CD4-positive, alpha-beta T cell (primary cell): ENCODE measurements at regions not wholly inside any gene's neighbourhood (a gene's known extent, or its start where the extent isn't known, plus 50 kb on each side); places are given as distances from the start of the nearest gene placed in this dataset. TPM values are rescaled to one million over a fixed set of nuclear protein-coding genes. Genes with fewer than 3 reads are reported as not detected.

Experiments
- ATAC-seq: fragments of 200-7000 bp; cut with Tn5 transposase; one replicate; pipeline ENCODE4 v1.10.0; 2022; ENCODE audit warnings: mild to moderate bottlenecking; ENCODE audit not compliant: poor library complexity
- CTCF ChIA-PET: fragments of 350-600 bp; sonication (Branson Sonifier 250); formaldehyde crosslinking; loops from one replicate; lab custom pipeline; 2021; ENCODE audit warnings: antibody characterized with exemption, inconsistent platforms; lab: Charles Lee
- POLR2A ChIA-PET: fragments of 350-600 bp; sonication (Branson Sonifier 250); formaldehyde crosslinking; loops from one replicate; lab custom pipeline; 2021; ENCODE audit warnings: antibody characterized with exemption, inconsistent platforms; lab: Charles Lee
- DNase-seq, 14 experiments: peaks; one replicate each; pipeline ENCODE4 v3.0.0-alpha.2; 2013 to 2020; ENCODE audit warnings: mixed read lengths in 2 of 14
- H3K27ac ChIP-seq, 2 donors: one replicate each; pipeline versions ENCODE4 v1.5.1 to v1.7.0; 2013; ENCODE audit warnings: low read length in 2 of 2, low read depth in 1 of 2, mild to moderate bottlenecking in 1 of 2
- H3K27me3 ChIP-seq, 2 experiments: 1 replicate in 1 of 2; 2 replicates in 1 of 2; pipeline versions ENCODE4 v1.6.1 to v1.7.0; 2013; ENCODE audit warnings: low read length in 2 of 2, control low read depth in 1 of 2, mild to moderate bottlenecking in 1 of 2, moderate library complexity in 1 of 2; ENCODE audit not compliant: insufficient read depth in 2 of 2, control insufficient read depth in 1 of 2
- H3K36me3 ChIP-seq: one replicate; pipeline ENCODE4 v1.6.1; 2013; ENCODE audit warnings: low read length, control low read depth; ENCODE audit not compliant: insufficient read depth
- H3K4me1 ChIP-seq: one replicate; pipeline ENCODE4 v1.6.1; 2013; ENCODE audit warnings: low read length, control low read depth; ENCODE audit not compliant: insufficient read depth
- H3K4me3 ChIP-seq: one replicate; pipeline ENCODE4 v1.5.1; 2013; ENCODE audit warnings: mild to moderate bottlenecking, low read length, moderate library complexity
- H3K9me3 ChIP-seq, 2 experiments: 1 replicate in 1 of 2; 2 replicates in 1 of 2; pipeline versions ENCODE4 v1.6.1 to v1.7.0; 2013; ENCODE audit warnings: low read length in 2 of 2, mild to moderate bottlenecking in 2 of 2, control low read depth in 1 of 2, moderate library complexity in 1 of 2; ENCODE audit not compliant: control insufficient read depth in 1 of 2, insufficient read depth in 1 of 2
- H3K27ac Mint-ChIP-seq: one replicate; pipeline ENCODE4 v1.8.0; 2020; ENCODE audit warnings: mixed read lengths
- H3K27me3 Mint-ChIP-seq: one replicate; pipeline ENCODE4 v1.8.0; 2021; ENCODE audit warnings: mixed read lengths
- H3K36me3 Mint-ChIP-seq: one replicate; pipeline ENCODE4 v1.8.0; 2021; ENCODE audit warnings: low read depth, mixed read lengths
- H3K4me1 Mint-ChIP-seq: one replicate; pipeline ENCODE4 v1.8.0; 2021; ENCODE audit warnings: low read depth, mixed read lengths
- H3K4me3 Mint-ChIP-seq: one replicate; pipeline ENCODE4 v1.8.0; 2020; ENCODE audit warnings: mild to moderate bottlenecking, mixed read lengths
- H3K9me3 Mint-ChIP-seq: one replicate; pipeline ENCODE4 v1.8.0; 2020; ENCODE audit warnings: mixed read lengths
- intact Hi-C, 2 experiments: fragments of 100-400 bp; cut with DNase I in 1 of 2; cut with micrococcal nuclease in 1 of 2; formaldehyde crosslinking; loops; one replicate each; pipeline versions ENCODE4 v1.15.1 to v1.9.0; 2023 to 2025; cut with DNase I, micrococcal nuclease
- microRNA-seq: library from miRNA; unstranded; fragments of <30 nt; microRNA quantifications from one replicate; pipeline ENCODE4 v1.2.0, GENCODE V29; 2021; ENCODE audit warnings: borderline microRNAs expressed, borderline replicate concordance
- TF ChIP-seq, protein P1 (sequence below): fragments of 200-600 bp; IDR thresholded peaks from one replicate; pipeline ENCODE4 v1.8.0; 2022; ENCODE audit warnings: antibody characterized with exemption, mild to moderate bottlenecking

DNA sequence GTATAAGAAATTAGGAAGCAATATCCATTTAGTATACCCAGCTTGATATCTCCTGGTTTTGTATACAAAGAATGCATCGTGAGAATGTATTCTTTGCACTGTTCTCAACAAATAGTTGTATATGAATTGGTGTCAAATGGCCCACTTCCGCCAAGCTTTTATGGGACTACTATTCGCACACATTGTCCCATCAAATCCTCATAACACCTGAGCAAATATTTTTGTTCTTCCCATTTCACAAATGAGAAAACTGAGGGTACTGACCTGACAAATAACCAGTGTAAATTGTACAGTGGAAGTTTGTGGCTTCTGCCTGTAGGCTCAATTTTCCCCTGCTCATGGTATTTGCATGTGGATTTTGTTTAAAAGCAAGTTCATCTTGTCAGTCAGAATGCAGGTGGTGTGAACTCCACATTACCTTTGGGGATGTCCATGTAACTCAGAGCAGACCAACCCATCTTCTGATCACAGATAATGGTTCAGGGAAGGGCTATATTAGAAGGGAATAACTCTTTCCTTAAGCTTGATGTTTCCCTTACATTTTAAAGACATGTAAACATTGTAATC is 51.5 kb upstream of the FAM241A start:
- Histone ChIP-seq H3K4me3 (no peak overlapping the region), H3K36me3 (no peaks in the 10 kb centered on the region), H3K4me1 (no peaks in the 10 kb centered on the region), H3K9me3 (no peaks in the 10 kb centered on the region), H3K27ac (no peak overlapping the region), H3K27me3 (no peaks in the 10 kb centered on the region)
- ChIA-PET CTCF (interaction anchor here (1.8 kb wide), 1 partner anchor 511 kb away, joined by 4 read pairs; no protein-coding TSS in a partner anchor), POLR2A (no interaction called here)
- Mint-ChIP-seq H3K4me1 (no peaks in the 10 kb centered on the region), H3K4me3 (no peak overlapping the region), H3K36me3 (no peaks in the 10 kb centered on the region), H3K27ac (no peak overlapping the region), H3K9me3 (no peaks in the 10 kb centered on the region), H3K27me3 (peaks cover 17% of the 10 kb centered on the region)
- DNase-seq = no peak
- TF ChIP-seq, protein P1, sequence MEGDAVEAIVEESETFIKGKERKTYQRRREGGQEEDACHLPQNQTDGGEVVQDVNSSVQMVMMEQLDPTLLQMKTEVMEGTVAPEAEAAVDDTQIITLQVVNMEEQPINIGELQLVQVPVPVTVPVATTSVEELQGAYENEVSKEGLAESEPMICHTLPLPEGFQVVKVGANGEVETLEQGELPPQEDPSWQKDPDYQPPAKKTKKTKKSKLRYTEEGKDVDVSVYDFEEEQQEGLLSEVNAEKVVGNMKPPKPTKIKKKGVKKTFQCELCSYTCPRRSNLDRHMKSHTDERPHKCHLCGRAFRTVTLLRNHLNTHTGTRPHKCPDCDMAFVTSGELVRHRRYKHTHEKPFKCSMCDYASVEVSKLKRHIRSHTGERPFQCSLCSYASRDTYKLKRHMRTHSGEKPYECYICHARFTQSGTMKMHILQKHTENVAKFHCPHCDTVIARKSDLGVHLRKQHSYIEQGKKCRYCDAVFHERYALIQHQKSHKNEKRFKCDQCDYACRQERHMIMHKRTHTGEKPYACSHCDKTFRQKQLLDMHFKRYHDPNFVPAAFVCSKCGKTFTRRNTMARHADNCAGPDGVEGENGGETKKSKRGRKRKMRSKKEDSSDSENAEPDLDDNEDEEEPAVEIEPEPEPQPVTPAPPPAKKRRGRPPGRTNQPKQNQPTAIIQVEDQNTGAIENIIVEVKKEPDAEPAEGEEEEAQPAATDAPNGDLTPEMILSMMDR = no peak
- no peak for ATAC-seq
- intact Hi-C loops = no loop called here

DNA sequence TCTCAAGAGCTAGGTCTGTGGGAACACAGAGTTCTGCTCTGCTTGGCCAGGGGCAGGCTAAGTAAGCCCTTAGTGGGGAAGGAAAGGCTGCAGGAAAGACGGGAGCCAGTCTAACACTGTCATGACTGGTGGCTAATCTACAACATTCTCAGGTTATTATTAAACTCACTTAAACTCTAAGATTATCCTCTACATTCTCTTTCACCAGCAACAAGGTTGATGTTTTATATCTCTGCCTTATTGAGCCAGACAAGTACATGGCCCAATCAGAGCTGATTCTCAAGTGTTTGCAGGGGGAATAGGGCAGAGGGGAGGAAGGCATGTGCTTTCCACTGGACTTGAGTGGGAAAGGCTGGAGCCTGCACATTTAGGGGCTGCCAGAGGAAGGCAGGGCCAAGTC is 50.9 kb upstream of the FAM241A start:
- H3K36me3 Mint-ChIP-seq = no peaks in the 10 kb centered on the region
- no peaks in the 10 kb centered on the region for H3K9me3 Mint-ChIP-seq
- peaks cover 17% of the 10 kb centered on the region for H3K27me3 Mint-ChIP-seq
- H3K9me3 ChIP-seq = no peaks in the 10 kb centered on the region
- no peak overlapping the region for H3K4me3 Mint-ChIP-seq
- no peak for DNase-seq
- H3K27me3 ChIP-seq = no peaks in the 10 kb centered on the region
- no peak overlapping the region for H3K27ac ChIP-seq
- ChIA-PET POLR2A (interaction anchor here (1.1 kb wide), 1 partner anchor 10 kb away, joined by 3 read pairs; no protein-coding TSS in a partner anchor), CTCF (interaction anchor here (1.8 kb wide), 1 partner anchor 510 kb away, joined by 4 read pairs; no protein-coding TSS in a partner anchor)
- H3K4me3 ChIP-seq = no peak overlapping the region
- no peak for ATAC-seq
- no peaks in the 10 kb centered on the region for H3K4me1 Mint-ChIP-seq
- intact Hi-C loops = no loop called here
- no peaks in the 10 kb centered on the region for H3K4me1 ChIP-seq
- H3K27ac Mint-ChIP-seq = no peak overlapping the region
- TF ChIP-seq, protein P1 = no peak
- H3K36me3 ChIP-seq = no peaks in the 10 kb centered on the region

Small RNA genes in the stretch of these regions (microRNA-seq; reads per million reads assigned to microRNA genes)
- not detected for gene MIR297
